ENCODE measurements at regions not wholly inside any gene's neighbourhood (a gene's known extent, or its start where the extent isn't known, plus 50 kb on each side); places are given as distances from the start of the nearest gene placed in this dataset.

DNA sequence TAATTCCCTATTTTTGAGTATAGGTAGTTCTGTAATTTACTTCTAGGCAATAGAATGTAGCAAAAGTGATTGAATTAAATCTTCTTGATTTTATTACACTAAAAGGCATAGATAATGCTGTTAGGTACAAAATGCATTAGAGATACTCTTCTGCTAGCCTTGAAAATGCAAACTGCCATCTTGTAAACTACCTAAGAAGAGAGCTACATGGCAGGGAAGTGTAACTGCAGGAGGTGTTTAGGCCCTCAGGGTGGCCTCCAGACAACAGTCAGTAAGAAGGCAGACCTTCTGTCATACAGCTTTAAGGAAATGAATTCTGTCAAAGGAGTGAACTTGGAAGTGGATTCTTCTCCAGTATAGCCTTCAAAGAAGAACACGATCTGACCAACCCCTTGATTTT lies 1396.8 kb upstream of the SLC39A10 start:
- POLR2A ChIA-PET, result no interaction called here
- CTCF ChIA-PET, result no interaction called here
- no peak for DNase-seq
- Histone ChIP-seq H3K27ac (ENCODE audit: low read depth in 2 of 2, low read length in 1 of 2) (no peak overlapping the region), H3K4me3 (ENCODE audit: low read depth in 2 of 2, low read length in 1 of 2) (no peak overlapping the region), H3F3A (replicated peaks; ENCODE audit: insufficient read depth) (no peaks in the 10 kb centered on the region), H3K27me3 (ENCODE audit: insufficient read depth) (no peaks in the 10 kb centered on the region), H3K36me3 (replicated peaks in 1 of 2; ENCODE audit: control insufficient read depth in 1 of 2, insufficient read depth in 2 of 2, low read length in 1 of 2) (no peaks in the 10 kb centered on the region), H3K9me3 (no peaks in the 10 kb centered on the region), H3K4me1 (ENCODE audit: control insufficient read depth in 1 of 2, insufficient read depth in 2 of 2, low read depth in 1 of 2, low read length in 1 of 2) (no peaks in the 10 kb centered on the region), H4K20me1 (ENCODE audit: insufficient read depth) (no peaks in the 10 kb centered on the region), H2AFZ (ENCODE audit: low read depth) (no peak overlapping the region), H3K9ac (no peak overlapping the region), H3K9me2 (no peaks in the 10 kb centered on the region), H3K4me2 (no peak overlapping the region), H3K79me2 (ENCODE audit: insufficient read depth) (no peaks in the 10 kb centered on the region)
- WGBS (ENCODE audit: low lambda C conversion rate), result 0% methylated on average over 1 of the region's 1 CpG
- TF ChIP-seq, protein P1, sequence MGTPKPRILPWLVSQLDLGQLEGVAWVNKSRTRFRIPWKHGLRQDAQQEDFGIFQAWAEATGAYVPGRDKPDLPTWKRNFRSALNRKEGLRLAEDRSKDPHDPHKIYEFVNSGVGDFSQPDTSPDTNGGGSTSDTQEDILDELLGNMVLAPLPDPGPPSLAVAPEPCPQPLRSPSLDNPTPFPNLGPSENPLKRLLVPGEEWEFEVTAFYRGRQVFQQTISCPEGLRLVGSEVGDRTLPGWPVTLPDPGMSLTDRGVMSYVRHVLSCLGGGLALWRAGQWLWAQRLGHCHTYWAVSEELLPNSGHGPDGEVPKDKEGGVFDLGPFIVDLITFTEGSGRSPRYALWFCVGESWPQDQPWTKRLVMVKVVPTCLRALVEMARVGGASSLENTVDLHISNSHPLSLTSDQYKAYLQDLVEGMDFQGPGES (IDR thresholded peaks at IDR 0.05; ENCODE audit: low read depth, low read length), result no peak
- TF ChIP-seq RAD21 (IDR thresholded peaks at IDR 0.05; ENCODE audit: low read length) (no peak), MEF2A (IDR thresholded peaks at IDR 0.05; ENCODE audit: borderline replicate concordance, low read depth) (no peak), TCF12 (IDR thresholded peaks at IDR 0.05) (no peak), SMC3 (IDR thresholded peaks at IDR 0.05; ENCODE audit: low read depth, low read length) (no peak), FOXJ3 (CRISPR knock-in tag; IDR thresholded peaks at IDR 0.05) (no peak), EZH2phosphoT487 (IDR thresholded peaks at IDR 0.05; ENCODE audit: borderline replicate concordance, low read depth) (no peak), TEAD4 (IDR thresholded peaks at IDR 0.05; ENCODE audit: borderline replicate concordance, insufficient read depth) (no peak), RFX5 (IDR thresholded peaks at IDR 0.05; ENCODE audit: low read length) (no peak)
- TF ChIP-seq, protein P2, sequence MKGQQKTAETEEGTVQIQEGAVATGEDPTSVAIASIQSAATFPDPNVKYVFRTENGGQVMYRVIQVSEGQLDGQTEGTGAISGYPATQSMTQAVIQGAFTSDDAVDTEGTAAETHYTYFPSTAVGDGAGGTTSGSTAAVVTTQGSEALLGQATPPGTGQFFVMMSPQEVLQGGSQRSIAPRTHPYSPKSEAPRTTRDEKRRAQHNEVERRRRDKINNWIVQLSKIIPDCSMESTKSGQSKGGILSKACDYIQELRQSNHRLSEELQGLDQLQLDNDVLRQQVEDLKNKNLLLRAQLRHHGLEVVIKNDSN (IDR thresholded peaks at IDR 0.05; ENCODE audit: borderline replicate concordance, low read depth), result no peak
- TF ChIP-seq, protein P3, sequence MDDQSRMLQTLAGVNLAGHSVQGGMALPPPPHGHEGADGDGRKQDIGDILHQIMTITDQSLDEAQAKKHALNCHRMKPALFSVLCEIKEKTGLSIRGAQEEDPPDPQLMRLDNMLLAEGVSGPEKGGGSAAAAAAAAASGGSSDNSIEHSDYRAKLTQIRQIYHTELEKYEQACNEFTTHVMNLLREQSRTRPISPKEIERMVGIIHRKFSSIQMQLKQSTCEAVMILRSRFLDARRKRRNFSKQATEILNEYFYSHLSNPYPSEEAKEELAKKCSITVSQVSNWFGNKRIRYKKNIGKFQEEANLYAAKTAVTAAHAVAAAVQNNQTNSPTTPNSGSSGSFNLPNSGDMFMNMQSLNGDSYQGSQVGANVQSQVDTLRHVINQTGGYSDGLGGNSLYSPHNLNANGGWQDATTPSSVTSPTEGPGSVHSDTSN (IDR thresholded peaks at IDR 0.05), result no peak
- TF ChIP-seq, protein P4, sequence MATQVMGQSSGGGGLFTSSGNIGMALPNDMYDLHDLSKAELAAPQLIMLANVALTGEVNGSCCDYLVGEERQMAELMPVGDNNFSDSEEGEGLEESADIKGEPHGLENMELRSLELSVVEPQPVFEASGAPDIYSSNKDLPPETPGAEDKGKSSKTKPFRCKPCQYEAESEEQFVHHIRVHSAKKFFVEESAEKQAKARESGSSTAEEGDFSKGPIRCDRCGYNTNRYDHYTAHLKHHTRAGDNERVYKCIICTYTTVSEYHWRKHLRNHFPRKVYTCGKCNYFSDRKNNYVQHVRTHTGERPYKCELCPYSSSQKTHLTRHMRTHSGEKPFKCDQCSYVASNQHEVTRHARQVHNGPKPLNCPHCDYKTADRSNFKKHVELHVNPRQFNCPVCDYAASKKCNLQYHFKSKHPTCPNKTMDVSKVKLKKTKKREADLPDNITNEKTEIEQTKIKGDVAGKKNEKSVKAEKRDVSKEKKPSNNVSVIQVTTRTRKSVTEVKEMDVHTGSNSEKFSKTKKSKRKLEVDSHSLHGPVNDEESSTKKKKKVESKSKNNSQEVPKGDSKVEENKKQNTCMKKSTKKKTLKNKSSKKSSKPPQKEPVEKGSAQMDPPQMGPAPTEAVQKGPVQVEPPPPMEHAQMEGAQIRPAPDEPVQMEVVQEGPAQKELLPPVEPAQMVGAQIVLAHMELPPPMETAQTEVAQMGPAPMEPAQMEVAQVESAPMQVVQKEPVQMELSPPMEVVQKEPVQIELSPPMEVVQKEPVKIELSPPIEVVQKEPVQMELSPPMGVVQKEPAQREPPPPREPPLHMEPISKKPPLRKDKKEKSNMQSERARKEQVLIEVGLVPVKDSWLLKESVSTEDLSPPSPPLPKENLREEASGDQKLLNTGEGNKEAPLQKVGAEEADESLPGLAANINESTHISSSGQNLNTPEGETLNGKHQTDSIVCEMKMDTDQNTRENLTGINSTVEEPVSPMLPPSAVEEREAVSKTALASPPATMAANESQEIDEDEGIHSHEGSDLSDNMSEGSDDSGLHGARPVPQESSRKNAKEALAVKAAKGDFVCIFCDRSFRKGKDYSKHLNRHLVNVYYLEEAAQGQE (IDR thresholded peaks at IDR 0.05; ENCODE audit: low read depth, low read length), result no peak
- TF ChIP-seq, protein P5, sequence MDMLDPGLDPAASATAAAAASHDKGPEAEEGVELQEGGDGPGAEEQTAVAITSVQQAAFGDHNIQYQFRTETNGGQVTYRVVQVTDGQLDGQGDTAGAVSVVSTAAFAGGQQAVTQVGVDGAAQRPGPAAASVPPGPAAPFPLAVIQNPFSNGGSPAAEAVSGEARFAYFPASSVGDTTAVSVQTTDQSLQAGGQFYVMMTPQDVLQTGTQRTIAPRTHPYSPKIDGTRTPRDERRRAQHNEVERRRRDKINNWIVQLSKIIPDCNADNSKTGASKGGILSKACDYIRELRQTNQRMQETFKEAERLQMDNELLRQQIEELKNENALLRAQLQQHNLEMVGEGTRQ (IDR thresholded peaks at IDR 0.05; ENCODE audit: borderline replicate concordance, low read depth, low read length), result no peak
